ENCODE measurements at regions not wholly inside any gene's neighbourhood (a gene's known extent, or its start where the extent isn't known, plus 50 kb on each side); places are given as distances from the start of the nearest gene placed in this dataset.
"Not testable (repeated sequence)": the region's sequence is repeated elsewhere in the genome, so short reads cannot be mapped to it uniquely, and the experiment has no call there.

DNA sequence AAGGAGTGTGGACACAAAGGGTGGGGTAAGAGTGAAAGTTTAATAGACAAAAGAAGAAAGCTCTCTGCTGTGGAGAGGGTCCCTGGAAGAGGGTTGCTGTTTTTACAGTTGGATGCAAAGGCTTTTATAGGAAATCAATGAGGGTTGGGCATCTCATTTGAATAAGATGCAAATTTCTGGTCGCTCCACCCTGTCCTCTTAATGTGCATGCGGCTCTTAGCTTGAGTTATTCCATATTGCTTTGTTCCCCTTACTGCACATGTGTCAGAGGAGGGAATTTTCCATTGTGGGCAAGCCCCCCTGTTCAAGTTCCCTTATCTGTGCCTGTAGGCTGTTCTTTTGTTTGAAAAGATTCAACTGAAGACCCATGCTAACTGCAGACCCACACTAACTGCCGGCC lies 326.5 kb downstream of the BCL11A start:
- DNase-seq: no peak

- DNase-seq: no peak
Observed at GRCh38 chr2:60226191-60226590, 327.3 kb downstream of the BCL11A start.

GRCh38 chr2:60223859-60224258 lies 329.6 kb downstream of the BCL11A start:
- DNase-seq: no peak

- DNase-seq: no peak
Observed at GRCh38 chr2:60221098-60221497, 332.4 kb downstream of the BCL11A start.

- no peak for DNase-seq
Observed at GRCh38 chr2:60219536-60219935, 333.9 kb downstream of the BCL11A start.

- DNase-seq: no peak
Observed at GRCh38 chr2:60216452-60216995, 336.9 kb downstream of the BCL11A start.

DNA sequence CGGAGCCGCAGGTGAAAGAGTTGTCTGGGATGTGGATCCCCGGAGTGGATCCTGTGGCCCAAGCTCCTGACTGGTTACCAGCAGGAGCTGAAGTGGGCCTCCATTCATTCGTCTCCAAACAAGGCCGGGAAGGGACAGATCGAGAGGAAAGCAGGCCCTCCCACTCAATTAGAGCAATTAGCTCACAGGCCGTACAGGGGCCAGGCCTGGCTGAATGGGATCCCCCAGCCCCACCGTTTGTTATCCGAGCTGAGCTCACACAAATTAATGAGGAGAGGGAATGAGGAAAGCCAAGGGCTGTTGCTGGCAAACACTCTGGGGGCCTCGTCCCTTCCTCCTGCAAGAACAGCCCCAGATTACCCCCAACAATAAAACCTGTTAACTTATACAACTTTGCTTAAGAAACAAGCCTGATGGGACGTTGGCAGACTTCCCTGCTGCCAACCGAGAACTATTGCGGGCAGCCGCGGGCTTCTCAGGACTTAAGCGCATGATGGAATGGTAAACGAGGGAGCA lies 338.0 kb downstream of the BCL11A start:
- DNase-seq: no peak

DNA sequence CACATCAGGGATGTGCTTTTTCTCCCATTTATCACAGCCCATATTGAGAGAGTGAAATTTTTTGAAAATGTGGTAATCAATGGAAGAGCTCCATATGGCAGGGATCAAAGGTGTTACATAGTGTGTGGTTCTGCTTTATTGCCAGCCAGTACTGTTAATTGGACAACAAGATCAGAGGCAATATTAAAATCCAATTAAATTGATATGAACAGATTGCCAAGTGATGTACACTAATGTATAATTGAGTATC lies 338.9 kb downstream of the BCL11A start:
- DNase-seq: no peak

GRCh38 chr2:60213865-60214625 lies 339.4 kb downstream of the BCL11A start:
- no peak for DNase-seq

GRCh38 chr2:60212181-60212945 lies 341.1 kb downstream of the BCL11A start:
- DNase-seq: no peak

DNA sequence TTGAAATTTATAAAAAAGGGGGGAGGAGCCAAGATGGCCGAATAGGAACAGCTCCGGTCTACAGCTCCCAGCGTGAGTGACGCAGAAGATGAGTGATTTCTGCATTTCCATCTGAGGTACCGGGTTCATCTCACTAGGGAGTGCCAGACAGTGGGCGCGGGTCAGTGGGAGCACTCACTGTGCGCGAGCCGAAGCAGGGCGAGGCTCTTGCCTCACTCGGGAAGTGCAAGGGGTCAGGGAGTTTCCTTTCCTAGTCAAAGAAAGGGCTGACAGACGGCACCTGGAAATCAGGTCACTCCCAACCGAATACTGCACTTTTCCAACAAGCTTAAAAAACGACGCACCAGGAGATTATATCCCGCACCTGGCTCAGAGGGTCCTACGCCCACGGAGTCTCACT lies 364.4 kb downstream of the BCL11A start:
- not testable (repeated sequence) for DNase-seq

GRCh38 chr2:60175290-60175689 lies 378.2 kb downstream of the BCL11A start:
- DNase-seq: no peak

DNA sequence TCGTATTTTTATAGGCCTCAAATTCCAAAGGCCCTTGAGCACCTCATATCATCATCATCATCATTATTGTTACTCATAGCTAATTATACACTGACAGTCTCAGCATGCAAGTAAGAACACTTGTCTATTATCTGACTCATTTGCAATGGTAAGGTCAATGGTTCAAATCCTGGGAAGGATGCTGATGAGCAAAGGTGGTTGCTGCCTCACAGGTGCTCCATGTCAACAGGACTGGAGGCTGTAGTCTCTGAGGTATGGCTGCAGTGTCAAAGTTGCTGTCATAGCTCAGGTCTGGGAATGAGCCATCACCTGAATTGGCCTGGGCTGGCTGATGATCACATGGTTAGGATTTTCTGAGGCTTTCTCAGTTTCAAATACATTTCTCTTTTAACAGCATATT lies 379.3 kb downstream of the BCL11A start:
- DNase-seq: no peak

- no peak for DNase-seq
Observed at GRCh38 chr2:60172801-60173200, 380.7 kb downstream of the BCL11A start.

GRCh38 chr2:60170272-60170671 lies 383.2 kb downstream of the BCL11A start:
- no peak for DNase-seq

DNA sequence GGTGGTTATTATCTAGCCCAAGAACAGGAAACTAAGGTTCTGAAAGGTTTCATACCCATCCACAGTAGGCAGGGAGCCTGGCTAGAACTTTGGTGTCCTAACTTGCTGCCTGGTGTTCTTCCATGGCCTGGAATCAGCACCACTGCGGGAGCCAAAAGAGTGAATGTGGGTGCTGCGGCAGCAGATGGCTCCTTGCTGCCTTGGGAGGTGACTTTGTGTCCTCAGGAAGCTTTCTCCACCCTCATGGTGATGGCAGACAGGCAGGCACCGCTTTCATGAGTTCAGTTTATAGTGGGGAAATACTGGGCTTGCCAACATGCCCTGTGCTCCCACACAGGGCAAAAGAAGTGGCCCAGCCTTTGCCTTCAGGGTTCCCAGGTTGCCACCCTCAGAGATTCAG lies 385.2 kb downstream of the BCL11A start:
- DNase-seq: no peak

DNA sequence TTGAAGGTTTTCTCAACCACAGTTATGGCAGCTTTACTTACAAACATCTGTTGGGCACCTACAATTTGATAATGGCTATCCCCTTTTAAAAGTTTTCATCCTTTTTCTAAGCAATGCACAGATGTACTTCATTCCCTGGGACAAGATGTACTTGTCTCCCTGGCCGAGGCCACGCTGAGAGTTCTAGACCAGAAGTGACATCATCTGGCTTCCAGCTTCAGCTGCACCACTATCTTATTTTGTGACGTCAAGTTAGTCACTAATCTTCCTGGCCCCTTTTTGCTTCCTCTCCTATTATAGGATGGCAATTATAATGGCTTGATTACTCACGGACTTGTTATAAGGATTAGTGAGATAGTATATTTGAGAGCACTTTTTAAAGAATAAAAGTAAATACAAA lies 386.4 kb downstream of the BCL11A start:
- DNase-seq: no peak

GRCh38 chr2:60163691-60164090 lies 389.8 kb downstream of the BCL11A start:
- DNase-seq: no peak

DNA sequence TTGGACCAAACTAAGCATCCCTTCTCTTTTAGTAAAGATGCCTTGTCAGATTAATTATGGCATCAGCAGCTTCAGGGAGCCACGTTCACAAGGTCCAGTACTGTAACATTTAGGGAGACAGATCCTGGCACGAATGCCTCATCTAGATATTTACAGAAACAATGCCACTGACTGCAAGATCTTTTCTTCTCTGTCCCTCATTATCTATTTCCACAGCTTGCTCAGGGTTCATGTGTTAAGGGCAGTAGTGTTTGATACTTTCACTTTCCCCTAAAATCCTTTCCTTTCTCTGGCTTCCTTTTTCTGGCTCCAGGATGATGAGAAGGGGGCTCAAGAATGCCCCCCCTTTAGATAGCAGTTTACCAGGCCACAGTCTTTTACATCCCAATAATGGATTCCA lies 393.9 kb downstream of the BCL11A start:
- no peak for DNase-seq

- no peak for DNase-seq
Observed at GRCh38 chr2:60158262-60158661, 395.2 kb downstream of the BCL11A start.

- no peak for DNase-seq
Observed at GRCh38 chr2:60157283-60157682, 396.2 kb downstream of the BCL11A start.

- no peak for DNase-seq
Observed at GRCh38 chr2:60154142-60154541, 399.3 kb downstream of the BCL11A start.

- DNase-seq: no peak
Observed at GRCh38 chr2:60152226-60152833, 401.1 kb downstream of the BCL11A start.

DNA sequence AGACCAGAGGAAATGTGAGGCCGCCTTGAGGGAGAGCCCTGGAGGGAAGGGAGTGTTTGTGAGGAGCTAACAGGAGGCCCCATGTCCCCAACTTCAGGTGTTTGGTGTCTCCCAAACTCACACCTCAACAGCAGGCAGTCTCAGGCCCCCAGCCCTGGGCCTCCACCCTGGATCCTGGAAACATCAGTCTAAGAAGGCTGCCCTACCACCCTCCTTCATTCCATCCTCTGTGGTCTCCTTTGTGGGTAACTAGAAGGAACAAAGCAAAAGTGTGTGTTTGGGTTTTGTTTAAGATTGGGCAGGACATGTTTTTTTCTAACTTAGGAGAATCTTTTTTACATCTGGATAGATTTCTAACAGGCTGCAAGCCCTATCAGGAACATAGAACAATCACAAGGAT lies 404.3 kb downstream of the BCL11A start:
- DNase-seq: no peak

Data from amniotic stem cell (primary cell).